MM.1S (cell line): ENCODE measurements at regions not wholly inside any gene's neighbourhood (a gene's known extent, or its start where the extent isn't known, plus 50 kb on each side); places are given as distances from the start of the nearest gene placed in this dataset.
A peak's percentile ranks its signal among the peaks of the same experiment; 100 is the strongest.

Experiments
- DNase-seq: peaks from one replicate; pipeline ENCODE4 v3.0.0-alpha.2; 2015
- H2AFZ ChIP-seq: fragments of 300-600 bp; sonication (generic); 2 replicates; pipeline ENCODE4 v1.6.0; 2016; ENCODE audit warnings: antibody characterized with exemption, low read length
- H3F3A ChIP-seq: fragments of 300-600 bp; sonication (generic); 2 replicates; pipeline ENCODE4 v1.6.1; 2016; ENCODE audit warnings: mild to moderate bottlenecking, antibody characterized with exemption, low read length, moderate library complexity, mixed read lengths; ENCODE audit not compliant: insufficient read depth
- H3K27ac ChIP-seq: fragments of 300-600 bp; sonication (generic); 2 replicates; pipeline ENCODE4 v1.5.1; 2016; ENCODE audit warnings: mild to moderate bottlenecking, low read length
- H3K27me3 ChIP-seq: fragments of 300-600 bp; sonication (generic); replicated peaks from 2 replicates; pipeline ENCODE4 v1.6.0; 2016; ENCODE audit warnings: low read length; ENCODE audit not compliant: insufficient read depth
- H3K36me3 ChIP-seq: fragments of 300-600 bp; sonication (generic); replicated peaks from 2 replicates; pipeline ENCODE4 v1.6.1; 2016; ENCODE audit warnings: mild to moderate bottlenecking, low read length, mixed read lengths; ENCODE audit not compliant: insufficient read depth
- H3K4me1 ChIP-seq: fragments of 300-600 bp; sonication (generic); 2 replicates; pipeline ENCODE4 v1.6.1; 2016; ENCODE audit warnings: low read length, mixed read lengths
- H3K4me2 ChIP-seq: fragments of 300-600 bp; sonication (generic); 2 replicates; pipeline ENCODE4 v1.6.0; 2016; ENCODE audit warnings: low read depth, low read length
- H3K4me3 ChIP-seq: fragments of 300-600 bp; sonication (generic); 2 replicates; pipeline ENCODE4 v1.5.1; 2016; ENCODE audit warnings: low read length, mixed read lengths
- H3K79me2 ChIP-seq: fragments of 300-600 bp; sonication (generic); 2 replicates; pipeline ENCODE4 v1.6.1; 2016; ENCODE audit warnings: mixed run types, low read length, mixed read lengths
- H3K9ac ChIP-seq: fragments of 300-600 bp; sonication (generic); 2 replicates; pipeline ENCODE4 v1.6.1; 2016; ENCODE audit warnings: low read length, mixed read lengths
- H3K9me2 ChIP-seq: fragments of 300-600 bp; sonication (generic); replicated peaks from 2 replicates; pipeline ENCODE4 v1.6.1; 2016; ENCODE audit warnings: mild to moderate bottlenecking, low read length, mixed read lengths; ENCODE audit not compliant: insufficient read depth
- H3K9me3 ChIP-seq: fragments of 300-600 bp; sonication (generic); replicated peaks from 2 replicates; pipeline ENCODE4 v1.6.1; 2016; ENCODE audit warnings: mild to moderate bottlenecking, low read length, mixed read lengths; ENCODE audit not compliant: insufficient read depth
- H4K20me1 ChIP-seq: fragments of 300-600 bp; sonication (generic); 2 replicates; pipeline ENCODE4 v1.6.1; 2016; ENCODE audit warnings: mild to moderate bottlenecking, low read length, moderate library complexity, mixed read lengths; ENCODE audit not compliant: insufficient read depth
- CTCF ChIP-seq: fragments of 300-600 bp; sonication (generic); IDR thresholded peaks from 2 replicates; pipeline ENCODE4 v1.5.1; 2016; ENCODE audit warnings: antibody characterized with exemption, low read length, mixed read lengths
- EZH2 ChIP-seq: fragments of 300-600 bp; sonication (generic); optimal IDR thresholded peaks from 2 replicates; pipeline ENCODE3; 2017; ENCODE audit warnings: low read depth, mild to moderate bottlenecking, antibody characterized with exemption, low read length, mixed read lengths
- EZH2phosphoT487 ChIP-seq: fragments of 300-600 bp; sonication (generic); IDR thresholded peaks from 2 replicates; pipeline ENCODE4 v1.6.1; 2018; ENCODE audit warnings: antibody characterized with exemption, low read length

GRCh38 chr7:119931230-119931824 lies 341.6 kb upstream of the KCND2 start:
- Histone ChIP-seq H2AFZ (no peak overlapping the region), H3K4me2 (no peak overlapping the region), H3K4me3 (no peak overlapping the region), H3K79me2 (no peaks in the 10 kb centered on the region), H3K4me1 (no peaks in the 10 kb centered on the region), H3K9ac (no peak overlapping the region), H3K9me3 (no peaks in the 10 kb centered on the region), H3K36me3 (no peaks in the 10 kb centered on the region), H3K27ac (no peak overlapping the region), H3K9me2 (no peaks in the 10 kb centered on the region), H4K20me1 (no peaks in the 10 kb centered on the region), H3F3A (no peaks in the 10 kb centered on the region), H3K27me3 (no peaks in the 10 kb centered on the region)
- TF ChIP-seq EZH2 (no peak), CTCF (no peak), EZH2phosphoT487 (no peak)
- DNase-seq = no peak

- H3K4me2 ChIP-seq = no peak overlapping the region
- H3K27ac ChIP-seq = no peak overlapping the region
- no peaks in the 10 kb centered on the region for H4K20me1 ChIP-seq
- H3F3A ChIP-seq = no peaks in the 10 kb centered on the region
- H3K79me2 ChIP-seq = no peaks in the 10 kb centered on the region
- no peaks in the 10 kb centered on the region for H3K27me3 ChIP-seq
- H3K9me2 ChIP-seq = no peaks in the 10 kb centered on the region
- no peak overlapping the region for H2AFZ ChIP-seq
- H3K9ac ChIP-seq = no peak overlapping the region
- 0 out of 2 replicates have a peak, but pooled peaks cover 5% of the 10 kb centered on the region for H3K4me1 ChIP-seq
- DNase-seq = peak; percentile 76
- H3K36me3 ChIP-seq = no peaks in the 10 kb centered on the region
- H3K9me3 ChIP-seq = no peaks in the 10 kb centered on the region
- TF ChIP-seq EZH2phosphoT487 = no peak
- peak; percentile 80 for TF ChIP-seq CTCF
- no peak overlapping the region for H3K4me3 ChIP-seq
Measured at GRCh38 chr7:119935418-119936025, 337.5 kb upstream of the KCND2 start.

- no peak for DNase-seq
- H3F3A ChIP-seq = no peaks in the 10 kb centered on the region
- H3K4me2 ChIP-seq = no peak overlapping the region
- H3K4me3 ChIP-seq = no peak overlapping the region
- no peaks in the 10 kb centered on the region for H4K20me1 ChIP-seq
- no peak overlapping the region for H2AFZ ChIP-seq
- 0 out of 2 replicates have a peak, but pooled peaks cover 5% of the 10 kb centered on the region for H3K4me1 ChIP-seq
- H3K27me3 ChIP-seq = no peaks in the 10 kb centered on the region
- TF ChIP-seq EZH2phosphoT487 = no peak
- TF ChIP-seq CTCF = no peak
- no peak for TF ChIP-seq EZH2
- H3K9me2 ChIP-seq = no peaks in the 10 kb centered on the region
- no peak overlapping the region for H3K9ac ChIP-seq
- H3K27ac ChIP-seq = no peak overlapping the region
- no peaks in the 10 kb centered on the region for H3K9me3 ChIP-seq
- no peaks in the 10 kb centered on the region for H3K36me3 ChIP-seq
- no peaks in the 10 kb centered on the region for H3K79me2 ChIP-seq
Measured at GRCh38 chr7:119936836-119937235, 336.1 kb upstream of the KCND2 start.
